Pancreas (tissue), 10 donors: ENCODE measurements at regions not wholly inside any gene's neighbourhood (a gene's known extent, or its start where the extent isn't known, plus 50 kb on each side); places are given as distances from the start of the nearest gene placed in this dataset.
A peak's percentile ranks its signal among the peaks of the same experiment; 100 is the strongest.
"Not testable (repeated sequence)": the region's sequence is repeated elsewhere in the genome, so short reads cannot be mapped to it uniquely, and the experiment has no call there.

ENCODE experiments used
- ATAC-seq, 4 donors: fragments of 200-7000 bp; cut with Tn5 transposase; one replicate each; pipeline versions ENCODE4 v1.8.0 to v1.9.1; 2020; ENCODE audit warnings: mild to moderate bottlenecking in 4 of 4, moderate library complexity in 4 of 4
- DNase-seq, 6 donors: peaks; one replicate each; pipeline ENCODE4 v3.0.0-alpha.2; 2020
- FAIRE-seq: peaks from 2 replicates; lab custom pipeline; 2012; peaks lifted over from hg19 to GRCh38; lab: Jason Lieb, UNC
- H3K27ac ChIP-seq, 4 donors: fragments of 200-600 bp; sonication (generic); 1 replicate in 3 of 4; 2 replicates in 1 of 4; pipeline versions ENCODE4 v1.5.0 to v1.8.0; 2020
- H3K27me3 ChIP-seq, 4 donors: fragments of 200-600 bp; one replicate each; pipeline ENCODE4 v1.8.0; 2021
- H3K36me3 ChIP-seq, 3 donors: fragments of 200-600 bp; sonication (generic) in 1 of 3; one replicate each; pipeline versions ENCODE4 v1.5.0 to v1.8.0; 2020 to 2021
- H3K4me1 ChIP-seq, 3 donors: fragments of 200-600 bp; one replicate each; pipeline ENCODE4 v1.8.0; 2021
- H3K4me3 ChIP-seq, 4 donors: fragments of 200-600 bp; sonication (generic) in 2 of 4; one replicate each; pipeline versions ENCODE4 v1.5.0 to v1.8.0; 2020 to 2021
- H3K9me3 ChIP-seq, 4 donors: fragments of 200-600 bp; one replicate each; pipeline ENCODE4 v1.8.0; 2021
- WGBS, 2 donors: extraction: QIAGEN DNeasy Blood & Tissue Kit; methylation state at CpG; one replicate each; pipeline ENCODE4 v1.1.7; 2013; 5-methylcytosine and 5-hydroxymethylcytosine counted together
- intact Hi-C, 3 donors: fragments of 100-400 bp; cut with DNase I; formaldehyde crosslinking; loops; one replicate each; pipeline versions ENCODE4 v1.11.1 to v1.14.2; 2022
- TF ChIP-seq, protein P1 (sequence below), 4 donors: fragments of 200-600 bp; sonication (generic) in 3 of 4; IDR thresholded peaks; one replicate each; pipeline versions ENCODE4 v1.5.0 to v1.8.0; 2021; ENCODE audit warnings: antibody characterized with exemption in 4 of 4
- donor health status: healthy with polysubstance abuse.
- donor health status: DM: no; HTN: no; CAD: no; lungs with moderate emphysema.
- donor health status: DM: no; HTN: no; CAD: no.
- donor health status: control.
- donor health status: control.
- donor health status: Bipolar disorder and iron deficiency.
- donor health status: DM: yes; HTN: yes; CAD: no.
- donor health status: DM: no; HTN: no; CAD: no.
- donor health status: DM: no; HTN: no; CAD: no.
- donor health status: DM: yes; HTN: yes; CAD: no.

DNA sequence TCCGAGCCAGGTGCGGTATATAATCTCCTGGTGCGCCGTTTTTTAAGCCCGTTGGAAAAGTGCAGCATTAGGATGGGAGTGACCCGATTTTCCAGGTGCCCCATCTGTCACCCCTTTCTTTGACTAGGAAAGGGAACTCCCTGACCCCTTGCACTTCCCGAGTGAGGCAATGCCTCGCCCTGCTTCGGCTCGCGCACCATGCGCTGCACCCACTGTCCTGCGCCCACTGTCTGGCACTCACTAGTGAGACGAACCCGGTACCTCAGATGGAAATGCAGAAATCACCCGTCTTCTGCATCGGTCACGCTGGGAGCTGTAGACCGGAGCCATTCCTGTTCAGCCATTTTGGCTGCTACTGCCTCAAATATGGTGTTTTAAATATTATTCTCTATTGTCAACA is 198.0 kb downstream of the MEIS1 start:
- FAIRE-seq, H3K36me3 ChIP-seq, ATAC-seq, H3K4me3 ChIP-seq, H3K27ac ChIP-seq, H3K27me3 ChIP-seq, DNase-seq, intact Hi-C loops, H3K4me1 ChIP-seq, H3K9me3 ChIP-seq: not testable (repeated sequence)
- 91 to 94% methylated on average over 19 of the region's 19 CpGs for WGBS, 2 donors

DNA sequence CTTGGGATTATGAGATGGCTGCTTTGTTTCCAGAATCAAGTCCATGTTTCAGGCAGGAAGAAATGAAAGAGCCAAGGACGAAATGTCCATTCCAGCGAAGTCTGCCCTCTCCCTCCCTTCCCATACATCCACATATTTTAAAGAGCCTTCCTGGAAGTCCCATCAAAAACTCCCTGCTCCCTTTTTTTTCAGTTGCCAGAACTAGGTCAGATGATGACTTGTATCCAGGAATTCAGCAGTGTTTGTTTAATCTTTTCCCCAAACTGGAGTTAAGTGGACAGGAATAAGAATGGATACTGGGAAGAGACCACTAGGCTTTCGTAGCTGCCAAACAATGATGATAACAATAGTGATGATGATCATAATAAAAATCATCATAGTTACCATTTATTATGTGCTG is 198.7 kb downstream of the MEIS1 start:
- Histone ChIP-seq H3K27ac (no peak overlapping the region), H3K27me3 (no peaks in the 10 kb centered on the region), H3K9me3 (no peaks in the 10 kb centered on the region), H3K4me1 (no peaks in the 10 kb centered on the region), H3K4me3 (no peak overlapping the region), H3K36me3 (no peaks in the 10 kb centered on the region)
- TF ChIP-seq, protein P1, sequence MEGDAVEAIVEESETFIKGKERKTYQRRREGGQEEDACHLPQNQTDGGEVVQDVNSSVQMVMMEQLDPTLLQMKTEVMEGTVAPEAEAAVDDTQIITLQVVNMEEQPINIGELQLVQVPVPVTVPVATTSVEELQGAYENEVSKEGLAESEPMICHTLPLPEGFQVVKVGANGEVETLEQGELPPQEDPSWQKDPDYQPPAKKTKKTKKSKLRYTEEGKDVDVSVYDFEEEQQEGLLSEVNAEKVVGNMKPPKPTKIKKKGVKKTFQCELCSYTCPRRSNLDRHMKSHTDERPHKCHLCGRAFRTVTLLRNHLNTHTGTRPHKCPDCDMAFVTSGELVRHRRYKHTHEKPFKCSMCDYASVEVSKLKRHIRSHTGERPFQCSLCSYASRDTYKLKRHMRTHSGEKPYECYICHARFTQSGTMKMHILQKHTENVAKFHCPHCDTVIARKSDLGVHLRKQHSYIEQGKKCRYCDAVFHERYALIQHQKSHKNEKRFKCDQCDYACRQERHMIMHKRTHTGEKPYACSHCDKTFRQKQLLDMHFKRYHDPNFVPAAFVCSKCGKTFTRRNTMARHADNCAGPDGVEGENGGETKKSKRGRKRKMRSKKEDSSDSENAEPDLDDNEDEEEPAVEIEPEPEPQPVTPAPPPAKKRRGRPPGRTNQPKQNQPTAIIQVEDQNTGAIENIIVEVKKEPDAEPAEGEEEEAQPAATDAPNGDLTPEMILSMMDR (IDR thresholded peaks at IDR 0.05) = no peak
- DNase-seq (no peak), FAIRE-seq (no peak), ATAC-seq (no peak)
- intact Hi-C loops = no loop called here
- 90 to 93% methylated on average over 3 of the region's 3 CpGs for WGBS, 2 donors

DNA sequence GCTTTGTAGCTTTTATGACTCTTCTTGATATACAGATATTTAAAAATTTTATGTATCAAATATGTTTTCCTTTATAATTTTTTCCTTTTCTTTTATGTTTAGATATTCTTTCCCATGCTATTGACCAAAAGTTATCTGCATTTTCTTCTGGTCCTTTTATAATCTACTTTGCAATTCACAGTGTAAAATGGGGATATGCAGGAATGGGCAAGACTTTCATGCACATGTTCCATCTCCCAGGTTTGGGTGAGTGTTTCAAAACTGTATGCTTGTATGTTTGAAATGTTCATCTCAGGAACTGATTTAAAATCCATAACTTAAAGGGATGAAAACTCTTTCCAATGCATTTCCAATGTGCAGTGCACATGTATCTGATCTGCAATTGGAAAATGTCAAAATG is 199.9 kb downstream of the MEIS1 start:
- ATAC-seq = no peak
- Histone ChIP-seq H3K27me3 (no peaks in the 10 kb centered on the region), H3K9me3 (no peaks in the 10 kb centered on the region), H3K4me1 (no peaks in the 10 kb centered on the region), H3K36me3 (no peaks in the 10 kb centered on the region), H3K27ac (no peak overlapping the region), H3K4me3 (no peak overlapping the region)
- FAIRE-seq = no peak
- TF ChIP-seq, protein P1 (IDR thresholded peaks at IDR 0.05) = no peak
- intact Hi-C loops = no loop called here
- no peak for DNase-seq

DNA sequence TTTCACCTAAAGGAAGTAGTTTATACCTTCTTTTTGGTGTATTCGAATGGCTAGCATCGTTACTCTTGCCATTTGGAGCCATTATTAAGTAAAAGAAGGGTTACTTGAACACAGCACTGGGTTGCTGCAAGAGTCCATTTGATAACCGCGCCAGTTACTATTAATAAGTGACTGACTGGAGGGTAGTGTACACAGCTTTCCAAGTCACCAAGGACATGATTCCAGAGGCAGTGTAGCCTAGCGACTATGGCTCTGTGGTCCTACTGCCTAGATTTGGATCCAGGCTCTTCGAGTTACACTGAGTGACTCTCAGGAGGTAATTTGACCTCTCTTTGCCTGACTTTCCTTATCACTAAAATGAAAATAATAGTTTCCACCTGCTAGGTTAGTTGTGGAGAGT is 206.8 kb downstream of the MEIS1 start:
- H3K9me3 ChIP-seq = no peaks in the 10 kb centered on the region
- no peak overlapping the region for H3K4me3 ChIP-seq
- WGBS, 2 donors = 50 to 52% methylated on average over 6 of the region's 6 CpGs
- FAIRE-seq = no peak
- TF ChIP-seq, protein P1 (IDR thresholded peaks at IDR 0.05) = no peak
- H3K36me3 ChIP-seq = no peaks in the 10 kb centered on the region
- H3K27ac ChIP-seq = no peak overlapping the region
- peak in 2 of 4 donors; percentile 61 to 70 for ATAC-seq
- DNase-seq = no peak
- H3K4me1 ChIP-seq = peaks cover 0 to 3% (median 0%) of the 10 kb centered on the region in 3 donors
- no peaks in the 10 kb centered on the region for H3K27me3 ChIP-seq
- intact Hi-C loops = no loop called here

DNA sequence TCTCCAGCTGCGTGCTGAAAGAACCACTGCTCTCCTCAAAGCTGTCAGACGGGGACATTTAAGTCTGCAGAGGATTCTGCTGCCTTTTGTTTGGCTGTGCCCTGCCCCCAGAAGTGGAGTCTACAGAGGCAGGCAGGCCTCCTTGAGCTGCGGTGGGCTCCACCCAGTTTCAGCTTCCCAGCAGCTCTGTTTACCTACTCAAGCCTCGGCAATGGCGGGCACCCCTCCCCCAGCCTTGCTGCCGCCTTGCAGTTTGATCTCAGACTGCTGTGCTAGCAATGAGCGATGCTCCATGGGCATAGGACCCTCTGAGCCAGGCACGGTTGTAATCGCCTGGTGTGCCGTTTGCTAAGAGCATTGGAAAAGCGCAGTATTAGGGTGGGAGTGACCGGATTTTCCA is 213.2 kb downstream of the MEIS1 start:
- H3K36me3 ChIP-seq, FAIRE-seq, H3K9me3 ChIP-seq, H3K4me3 ChIP-seq, H3K27ac ChIP-seq, DNase-seq, intact Hi-C loops, ATAC-seq, H3K4me1 ChIP-seq, H3K27me3 ChIP-seq: not testable (repeated sequence)
- WGBS, 2 donors = 83 to 88% methylated on average over 12 of the region's 12 CpGs

DNA sequence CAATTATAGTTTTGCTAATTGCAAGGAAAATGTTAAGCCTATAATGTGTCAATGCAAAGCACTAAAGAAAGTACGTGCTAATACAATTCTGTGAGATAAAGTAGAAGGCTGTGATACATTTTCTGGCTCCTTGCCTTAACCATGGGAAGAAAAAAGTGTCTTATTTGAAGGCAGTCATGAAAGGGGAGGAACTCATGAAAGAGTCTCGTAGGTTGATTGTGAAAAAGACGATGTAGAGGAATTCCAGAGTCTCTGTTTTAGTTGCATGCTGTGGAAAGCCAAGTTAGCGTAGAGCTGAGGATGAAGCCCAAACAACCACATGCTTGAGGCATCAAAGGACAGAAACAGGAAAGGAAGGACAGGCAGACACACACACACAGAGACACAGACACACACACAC is 214.1 kb downstream of the MEIS1 start:
- intact Hi-C loops = no loop called here
- TF ChIP-seq, protein P1 (IDR thresholded peaks at IDR 0.05) = no peak
- WGBS, 2 donors = 79 to 86% methylated on average over 4 of the region's 4 CpGs
- no peak for ATAC-seq
- H3K36me3 ChIP-seq = no peaks in the 10 kb centered on the region
- no peak overlapping the region for H3K27ac ChIP-seq
- DNase-seq = no peak
- H3K9me3 ChIP-seq = no peaks in the 10 kb centered on the region
- H3K4me3 ChIP-seq = no peak overlapping the region
- H3K27me3 ChIP-seq = no peaks in the 10 kb centered on the region
- FAIRE-seq = no peak
- H3K4me1 ChIP-seq = no peaks in the 10 kb centered on the region
